HG02759 (cell line): ENCODE measurements at regions not wholly inside any gene's neighbourhood (a gene's known extent, or its start where the extent isn't known, plus 50 kb on each side); places are given as distances from the start of the nearest gene placed in this dataset.
"Not testable (repeated sequence)": the region's sequence is repeated elsewhere in the genome, so short reads cannot be mapped to it uniquely, and the experiment has no call there.

Experiments
- ATAC-seq: cut with Tn5 transposase; IDR thresholded peaks from one replicate; pipeline ENCODE4 v1.9.1; 2021; ENCODE audit warnings: mild to moderate bottlenecking, moderate library complexity; ENCODE audit not compliant: unreplicated experiment

DNA sequence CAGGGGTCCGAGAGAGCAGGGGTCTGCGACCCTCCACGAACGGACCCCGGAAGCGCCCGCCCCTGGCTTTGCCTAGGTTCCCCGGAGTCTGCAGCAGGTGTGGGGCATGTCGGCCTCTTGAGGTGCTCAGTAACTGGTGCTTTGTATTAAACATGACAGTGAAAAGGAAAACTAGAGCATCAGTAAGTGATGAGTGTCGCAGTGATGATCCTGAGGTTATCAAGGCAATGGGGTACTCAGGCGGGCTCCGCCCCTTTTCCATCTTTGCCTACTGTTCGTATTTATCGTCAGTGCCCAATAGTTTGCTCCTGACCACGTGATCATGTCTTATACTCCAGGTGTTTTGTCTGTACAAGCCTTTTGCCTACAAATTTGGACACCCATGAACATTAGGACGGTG lies 262.4 kb downstream of the ZNF37A start:
- ATAC-seq = peak; percentile 42

DNA sequence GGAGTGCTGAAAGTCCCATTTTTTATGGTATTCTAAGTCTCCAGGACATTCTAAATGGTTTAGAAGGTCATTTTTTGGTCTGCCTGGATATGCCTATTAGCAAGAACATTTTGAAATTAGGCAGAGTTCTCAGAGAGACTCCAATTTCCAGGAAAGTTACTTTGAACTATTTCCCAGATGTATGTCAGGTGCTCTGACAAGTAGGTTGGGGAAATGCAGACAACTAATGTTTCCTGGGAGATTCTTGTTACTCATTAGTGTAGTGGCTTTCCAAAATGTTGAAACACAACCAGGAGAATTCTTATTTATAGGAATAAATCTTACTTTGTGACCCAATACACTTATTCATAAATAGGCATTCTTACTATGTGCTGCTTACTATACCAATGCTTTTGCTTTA lies 268.4 kb downstream of the ZNF37A start:
- ATAC-seq = not testable (repeated sequence)

DNA sequence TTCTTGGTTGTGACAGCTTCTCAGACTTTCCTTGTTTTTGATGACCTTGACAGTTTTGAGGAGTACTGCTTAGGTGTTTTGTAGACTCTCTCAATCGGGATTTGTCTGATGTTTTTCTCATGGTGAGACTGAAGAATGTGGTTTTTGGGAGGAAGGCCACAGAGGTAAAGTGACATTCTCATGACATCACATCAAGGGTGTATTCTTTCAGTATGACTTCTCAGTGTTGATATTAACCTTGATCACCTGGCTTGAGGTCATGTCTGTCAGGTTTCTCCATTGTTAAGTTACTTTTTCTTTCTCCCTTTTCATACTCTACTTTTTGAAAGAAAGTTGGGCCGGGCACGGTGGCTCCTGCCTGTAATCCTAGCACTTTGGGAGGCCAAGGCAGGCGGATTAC lies 269.9 kb downstream of the ZNF37A start:
- not testable (repeated sequence) for ATAC-seq

DNA sequence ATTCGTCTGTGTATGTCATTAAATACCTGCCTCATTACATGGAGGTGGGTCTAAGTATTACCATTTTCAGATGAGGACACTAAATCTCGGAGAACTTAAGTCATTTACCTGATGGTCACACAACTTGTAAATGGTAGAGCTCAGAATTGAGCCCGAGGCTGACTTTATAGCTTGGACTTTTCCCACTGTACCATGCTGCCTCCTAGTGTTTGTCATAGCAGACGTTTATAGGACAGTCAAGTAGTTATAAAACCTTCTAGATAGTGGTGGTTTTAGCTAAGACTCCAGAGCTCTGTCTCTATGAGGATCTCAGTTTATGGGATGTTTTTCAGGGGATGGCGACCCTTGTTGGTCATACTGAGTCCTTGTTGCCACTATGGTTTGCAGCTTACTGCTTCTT lies 271.8 kb downstream of the ZNF37A start:
- ATAC-seq = not testable (repeated sequence)

DNA sequence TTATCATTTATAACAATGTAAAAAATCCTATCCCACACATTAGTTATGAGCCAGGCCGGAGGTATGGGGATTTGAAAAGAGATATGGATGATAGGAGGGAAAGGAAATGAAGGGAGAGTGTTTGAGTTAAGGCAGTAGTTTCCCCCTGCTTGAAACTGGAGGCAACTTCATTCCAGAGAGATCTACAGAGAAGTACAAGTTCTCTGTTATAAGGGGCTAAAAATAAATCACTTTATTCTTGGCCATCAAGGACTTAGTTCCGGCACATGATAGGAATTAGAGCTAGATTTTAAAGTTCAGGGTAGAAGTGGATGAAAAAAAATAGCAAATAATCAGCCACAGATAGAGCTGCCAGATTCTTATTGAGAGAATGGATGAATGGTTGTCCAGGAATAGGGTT lies 289.7 kb downstream of the ZNF37A start:
- not testable (repeated sequence) for ATAC-seq

DNA sequence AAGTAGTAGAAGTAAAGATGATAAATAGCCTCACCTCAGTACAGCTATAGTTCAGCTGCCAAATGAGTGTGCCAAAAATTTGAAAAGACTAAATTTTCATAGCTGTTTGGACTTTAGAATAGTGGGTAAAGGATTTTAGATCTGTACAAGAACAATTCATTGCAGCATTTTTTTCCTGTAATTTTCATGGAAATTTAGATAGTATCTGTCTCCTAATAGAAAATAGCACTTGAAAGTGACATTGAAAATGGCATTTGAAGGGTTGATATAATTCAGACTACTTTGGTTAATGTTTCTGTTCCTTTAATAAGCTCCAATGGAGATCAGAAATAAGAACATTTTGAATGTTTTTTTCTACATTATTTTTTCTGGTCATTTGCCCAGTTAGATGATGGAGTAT lies 292.7 kb downstream of the ZNF37A start:
- ATAC-seq = not testable (repeated sequence)

DNA sequence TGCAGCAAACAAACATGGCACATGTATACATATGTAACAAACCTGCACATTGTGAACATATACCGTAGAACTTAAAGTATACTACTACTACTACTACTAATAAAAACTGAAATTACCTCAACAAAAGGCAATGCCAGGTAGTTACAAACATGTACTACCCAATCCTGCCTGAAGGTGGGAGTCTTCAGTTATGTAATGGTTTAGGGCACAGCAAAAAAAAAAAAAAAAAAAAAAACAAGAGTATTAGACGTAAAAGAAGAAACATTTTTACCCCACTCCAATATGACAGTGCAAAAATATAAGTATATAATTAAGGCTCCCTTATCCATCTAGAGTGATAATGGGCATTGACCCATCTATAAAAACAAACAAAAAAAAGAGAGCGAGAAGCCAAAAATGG lies 296.6 kb downstream of the ZNF37A start:
- not testable (repeated sequence) for ATAC-seq

DNA sequence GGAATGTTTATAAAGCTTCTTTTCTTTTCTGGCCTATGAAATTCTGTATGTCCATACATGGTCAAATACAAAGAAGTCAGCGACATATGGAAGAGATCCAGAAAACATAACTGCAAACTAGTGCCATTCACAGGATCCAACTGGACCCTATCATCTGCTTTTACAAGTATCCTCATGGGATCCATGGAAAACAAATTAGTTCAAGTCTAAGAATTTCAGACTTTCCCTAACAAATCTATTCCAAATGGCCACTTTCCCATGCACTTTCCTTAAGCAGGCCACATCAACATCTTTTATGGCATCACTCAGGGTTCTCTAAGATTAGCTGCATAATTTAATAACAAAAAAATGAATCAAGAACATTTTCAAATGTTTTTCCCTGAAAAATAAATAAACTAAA lies 301.3 kb downstream of the ZNF37A start:
- not testable (repeated sequence) for ATAC-seq

DNA sequence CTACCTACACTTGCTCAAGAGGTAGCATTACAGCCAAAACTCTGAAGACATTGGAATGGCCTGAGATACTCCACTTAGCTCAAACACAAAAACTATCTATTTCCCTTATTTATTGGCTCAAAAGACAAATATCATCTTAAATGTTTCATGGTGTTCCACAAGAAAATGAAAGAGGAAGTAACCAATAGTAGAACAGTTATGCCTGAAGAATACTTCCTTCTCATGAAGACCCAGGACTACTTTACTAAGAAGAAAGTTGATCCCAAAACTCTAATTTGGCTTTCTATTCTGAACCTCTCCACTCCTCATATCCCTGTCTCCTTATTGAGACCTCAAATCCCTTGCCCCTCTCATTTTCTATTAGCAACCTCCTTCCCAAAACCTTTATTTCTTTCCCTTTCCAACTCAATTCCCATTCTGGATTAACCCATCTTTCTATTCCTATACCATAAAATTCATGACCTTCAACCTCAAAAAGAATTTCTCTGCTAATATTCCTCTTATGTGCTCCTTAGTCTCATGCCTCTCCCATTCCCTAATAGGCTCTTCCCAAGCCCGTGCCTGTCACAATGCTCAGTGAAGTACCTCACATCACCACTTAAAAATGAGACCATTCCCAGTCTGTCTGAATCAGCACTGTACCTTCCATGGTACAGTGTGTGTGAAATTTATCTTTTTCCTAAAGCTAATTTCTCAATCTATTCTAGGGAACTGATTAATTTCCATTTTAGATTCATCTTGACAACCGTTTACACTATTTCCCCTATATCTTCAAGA lies 302.2 kb downstream of the ZNF37A start:
- not testable (repeated sequence) for ATAC-seq

DNA sequence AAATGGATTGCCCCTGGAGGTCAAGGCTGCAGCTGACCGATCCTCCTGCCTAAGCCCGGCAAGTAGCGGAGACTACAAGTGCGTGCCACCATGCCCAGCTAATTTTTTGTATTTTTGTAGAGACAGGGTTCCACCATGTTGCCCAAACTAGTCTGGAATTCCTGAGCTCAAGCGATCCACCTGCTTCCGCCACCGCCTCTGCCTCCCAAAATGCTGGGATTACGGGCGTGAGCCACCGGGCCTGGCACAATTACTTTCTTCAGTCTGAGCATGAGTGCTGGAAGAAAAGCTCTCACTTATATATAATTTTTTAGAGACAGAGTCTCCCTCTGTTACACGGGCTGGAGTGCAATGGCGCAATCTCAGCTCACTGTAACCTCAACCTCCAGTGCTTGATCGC lies 307.4 kb downstream of the ZNF37A start:
- not testable (repeated sequence) for ATAC-seq

DNA sequence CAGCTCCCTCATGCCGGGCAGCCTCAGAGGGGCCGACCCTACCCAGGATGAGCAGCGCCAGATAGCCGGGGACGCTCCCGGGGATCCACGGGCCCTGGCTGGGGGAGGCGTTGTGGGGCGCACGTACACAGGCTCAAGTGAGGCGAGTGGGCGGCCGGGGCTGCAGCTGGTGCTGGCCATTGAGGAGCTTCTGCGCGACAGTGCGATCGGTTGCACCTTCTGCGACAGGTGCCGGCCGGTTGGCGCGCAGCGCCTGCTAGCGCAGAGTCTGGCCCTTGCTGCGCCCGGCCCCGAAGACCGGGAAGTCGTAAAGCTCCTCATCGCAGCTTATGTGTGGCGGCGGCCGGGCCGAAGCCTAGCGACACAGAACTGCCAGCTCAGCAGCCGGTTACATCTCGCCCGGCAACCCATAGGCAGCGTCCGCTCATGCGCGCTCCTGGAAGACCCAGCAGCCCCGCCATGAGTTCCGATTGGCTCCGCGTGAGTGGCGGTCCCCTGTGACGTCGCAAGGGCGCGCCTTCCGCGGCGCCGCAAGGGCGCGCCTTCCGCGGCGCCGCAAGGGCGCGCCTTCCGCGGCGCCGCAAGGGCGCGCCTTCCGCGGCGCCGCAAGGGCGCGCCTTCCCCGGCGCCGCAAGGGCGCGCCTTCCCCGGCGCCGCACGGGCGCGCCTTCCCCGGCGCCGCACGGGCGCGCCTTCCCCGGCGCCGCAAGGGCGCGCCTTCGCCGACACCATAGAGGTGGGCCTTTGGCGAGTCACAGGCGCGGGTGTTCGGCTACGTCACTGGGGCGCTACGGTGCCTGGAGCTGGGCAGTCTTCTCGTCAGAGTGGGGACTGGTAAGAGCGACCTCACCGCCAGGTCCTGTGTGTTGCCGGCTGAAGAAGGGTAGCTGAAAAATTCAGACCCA lies 308.6 kb downstream of the ZNF37A start:
- peak; percentile 98 for ATAC-seq

DNA sequence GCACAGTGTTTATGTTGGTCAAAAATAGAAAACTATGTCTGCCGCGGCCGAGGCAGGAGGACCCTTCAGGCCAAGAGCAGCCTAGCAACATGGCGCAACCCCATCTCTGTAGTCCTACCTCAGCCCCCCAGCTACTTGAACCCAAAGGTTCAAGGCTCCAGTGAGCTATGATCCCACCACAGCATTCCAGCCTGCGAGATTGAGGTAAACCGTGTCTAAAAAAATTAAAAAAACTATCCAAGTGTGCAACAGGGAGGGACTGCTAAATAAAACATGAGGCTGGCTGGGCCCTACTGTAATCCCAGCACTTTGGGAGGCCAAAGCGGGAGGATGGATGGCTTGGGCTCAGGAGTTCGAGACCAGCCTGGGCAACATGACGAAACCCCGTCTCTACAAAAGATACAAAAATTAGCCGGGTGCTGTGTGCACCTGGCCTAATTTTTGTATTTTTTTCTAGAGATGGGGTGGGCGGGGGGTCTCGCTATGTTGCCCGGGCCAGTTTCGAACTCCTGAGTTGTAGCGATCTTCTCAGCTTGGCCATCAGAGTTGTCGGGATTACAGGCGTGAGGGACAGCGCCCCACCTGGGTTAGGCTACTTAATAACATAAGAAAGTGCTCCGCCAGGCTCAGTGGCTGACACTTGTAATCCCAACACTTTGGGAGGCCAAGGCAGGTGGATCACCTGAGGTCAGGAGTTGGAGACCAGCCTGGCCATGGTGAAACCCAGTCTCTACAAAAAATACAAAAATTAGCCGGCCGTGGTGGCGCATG lies 309.4 kb downstream of the ZNF37A start:
- not testable (repeated sequence) for ATAC-seq

DNA sequence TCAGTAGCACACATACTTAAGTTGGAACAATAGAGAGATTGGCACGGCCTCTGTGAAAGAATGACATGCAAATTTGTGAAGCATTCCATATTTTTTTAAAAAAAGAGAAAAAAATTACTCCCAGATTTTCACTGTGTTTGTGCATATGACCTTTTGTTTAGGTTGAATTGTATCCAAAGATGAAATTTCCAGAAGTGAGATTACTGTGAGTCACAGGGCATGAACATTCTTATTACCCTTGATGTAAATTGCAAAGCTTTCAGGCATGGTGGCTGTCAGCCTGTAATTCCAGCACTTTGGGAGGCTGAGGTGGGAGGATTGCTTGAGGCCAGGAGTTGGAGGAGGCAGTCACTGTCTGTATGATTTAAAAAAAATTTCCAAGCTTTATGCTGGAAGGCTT lies 329.5 kb downstream of the ZNF37A start:
- not testable (repeated sequence) for ATAC-seq

DNA sequence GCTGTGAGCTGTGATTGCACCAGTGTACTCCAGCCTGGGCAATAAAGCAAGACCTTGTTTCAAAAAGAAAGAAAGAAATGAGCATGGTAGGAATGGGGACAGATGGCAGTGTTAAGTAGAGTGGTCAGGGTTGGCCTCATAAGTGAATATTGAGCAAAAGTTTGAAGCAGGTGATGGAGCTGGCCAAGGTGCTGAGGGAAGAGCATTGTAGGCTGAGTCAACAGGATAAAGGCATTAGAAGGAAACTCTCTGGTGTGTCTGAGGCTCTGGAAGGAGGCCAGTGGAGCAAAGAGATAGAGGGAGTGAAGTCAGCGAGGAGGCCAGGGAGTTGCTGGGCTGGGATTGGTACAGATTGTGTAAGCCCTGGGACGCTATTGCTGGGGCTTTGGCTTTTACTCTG lies 336.1 kb downstream of the ZNF37A start:
- not testable (repeated sequence) for ATAC-seq

DNA sequence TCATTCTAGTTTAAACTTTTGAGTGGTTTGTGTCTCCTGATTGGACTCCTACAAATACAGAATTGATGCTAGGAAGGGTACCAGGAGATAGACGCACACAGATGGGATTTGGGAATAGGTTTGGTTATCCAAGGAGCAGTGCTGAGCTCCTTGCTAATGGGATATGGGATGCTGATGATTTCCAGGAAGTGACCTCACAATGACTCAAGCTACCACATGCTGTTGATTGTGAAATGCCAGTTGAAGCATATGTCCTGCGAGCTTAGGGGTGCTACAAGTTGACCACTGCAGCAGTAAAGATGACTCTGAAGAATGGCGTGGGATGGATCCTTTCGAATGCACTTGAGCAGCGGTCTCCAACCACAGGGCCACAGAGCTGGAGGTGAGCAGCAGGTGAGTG lies 343.2 kb downstream of the ZNF37A start:
- not testable (repeated sequence) for ATAC-seq

DNA sequence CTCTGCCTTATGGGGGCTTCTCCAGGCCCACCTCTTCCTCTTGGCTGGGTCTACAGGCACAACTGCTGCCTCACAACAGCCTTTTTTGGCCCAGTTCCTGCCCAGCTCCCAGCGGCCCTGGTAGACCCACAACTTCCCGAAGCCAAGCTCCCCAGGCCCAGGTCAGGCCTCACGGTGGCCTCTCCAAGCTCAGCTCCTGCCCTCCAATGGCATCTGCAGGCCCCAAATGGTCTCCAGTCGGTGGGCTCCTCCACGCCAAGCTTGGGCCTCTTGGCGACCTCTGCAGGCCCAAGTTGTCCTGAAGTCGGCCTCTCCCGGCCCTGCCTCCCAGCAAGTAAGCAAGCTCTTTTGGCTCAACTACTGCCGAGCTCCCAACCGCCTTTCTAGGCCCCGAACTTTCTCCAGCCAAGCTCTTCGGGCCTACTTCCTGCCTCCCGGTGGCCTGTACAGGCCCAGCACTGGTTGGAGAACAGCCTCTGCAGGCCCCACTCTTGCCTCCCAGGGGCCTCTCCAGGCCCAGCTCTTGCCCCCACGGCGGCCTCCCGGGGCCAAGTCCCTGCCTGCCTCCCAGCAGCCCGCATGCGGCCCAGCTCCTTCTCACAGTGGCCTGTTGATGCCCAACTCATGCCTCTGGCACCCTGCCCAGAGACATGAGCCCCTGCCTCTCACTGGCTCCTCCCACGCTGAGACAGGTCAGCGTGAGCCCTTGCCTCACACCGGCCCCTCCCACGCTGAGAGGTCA lies 354.6 kb downstream of the ZNF37A start:
- ATAC-seq = not testable (repeated sequence)

DNA sequence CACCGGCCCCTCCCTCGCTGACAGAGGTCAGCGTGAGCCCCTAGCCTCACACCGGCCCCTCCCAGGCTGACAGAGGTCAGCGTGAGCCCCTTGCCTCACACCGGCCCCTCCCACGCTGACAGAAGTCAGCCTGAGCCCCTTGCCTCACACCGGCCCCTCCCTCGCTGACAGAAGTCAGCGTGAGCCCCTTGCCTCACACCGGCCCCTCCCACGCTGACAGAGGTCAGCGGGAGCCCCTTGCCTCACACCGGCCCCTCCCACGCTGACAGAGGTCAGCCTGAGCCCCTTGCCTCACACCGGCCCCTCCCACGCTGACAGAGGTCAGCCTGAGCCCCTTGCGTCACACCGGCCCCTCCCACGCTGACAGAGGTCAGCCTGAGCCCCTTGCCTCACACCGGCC lies 355.5 kb downstream of the ZNF37A start:
- ATAC-seq = not testable (repeated sequence)

DNA sequence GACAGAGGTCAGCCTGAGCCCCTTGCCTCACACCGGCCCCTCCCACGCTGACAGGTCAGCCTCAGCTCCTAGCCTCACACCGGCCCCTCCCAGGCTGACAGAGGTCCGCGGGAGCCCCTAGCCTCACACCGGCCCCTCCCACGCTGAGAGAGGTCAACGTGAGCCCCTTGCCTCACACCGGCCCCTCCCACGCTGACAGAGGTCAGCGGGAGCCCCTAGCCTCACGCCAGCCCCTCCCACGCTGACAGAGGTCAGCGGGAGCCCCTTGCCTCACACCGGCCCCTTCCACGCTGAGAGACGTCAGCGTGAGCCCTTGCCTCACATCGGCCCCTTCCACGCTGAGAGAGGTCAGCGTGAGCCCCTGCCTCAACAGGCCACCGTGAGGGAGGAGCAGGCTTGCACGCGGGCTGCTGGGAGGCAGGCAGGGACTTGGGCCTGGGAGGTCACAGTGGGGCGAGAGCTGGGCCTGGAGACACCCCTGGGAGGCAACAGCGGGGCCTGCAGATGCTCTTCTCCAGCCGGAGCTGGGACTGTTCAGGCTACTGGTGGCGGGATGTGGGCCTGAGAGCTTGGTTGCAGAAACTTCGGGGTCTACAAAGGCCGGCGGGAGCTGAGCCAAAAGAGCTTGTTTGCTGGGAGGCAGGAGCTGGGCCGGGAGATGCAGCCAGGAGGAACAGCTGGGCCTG lies 356.4 kb downstream of the ZNF37A start:
- ATAC-seq = not testable (repeated sequence)

DNA sequence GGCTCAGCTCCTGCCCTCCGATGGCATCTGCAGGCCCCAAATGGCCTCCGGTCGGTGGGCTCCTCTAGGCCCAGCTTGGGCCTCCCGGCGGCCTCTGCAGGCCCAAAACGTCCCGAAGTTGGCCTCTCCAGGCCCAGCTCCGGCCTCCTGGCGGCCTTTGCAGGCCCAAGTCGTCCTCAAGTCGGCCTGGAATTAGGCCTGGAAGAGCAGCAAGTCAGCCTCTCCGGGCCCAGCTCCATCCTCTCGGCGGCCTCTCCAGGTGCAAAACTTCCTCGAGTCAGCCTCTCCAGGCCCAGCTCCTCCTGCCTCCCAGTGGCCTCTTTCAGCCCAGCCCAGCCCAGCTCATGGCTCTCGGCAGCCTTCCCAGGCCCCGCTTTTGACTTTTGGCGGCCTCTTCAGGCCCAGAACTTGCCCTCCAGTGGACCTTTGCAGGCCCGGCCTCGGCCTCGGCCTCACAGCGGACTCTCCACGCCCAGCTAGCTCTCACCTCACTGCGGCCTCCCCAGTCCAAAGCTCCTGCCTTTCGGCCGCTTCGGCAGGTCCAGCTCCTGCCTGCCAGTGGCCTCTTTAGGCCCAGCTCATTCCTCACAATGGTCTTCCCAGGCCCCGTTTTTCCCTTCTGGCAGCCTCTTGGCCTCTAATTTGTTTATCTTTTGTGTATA lies 357.3 kb downstream of the ZNF37A start:
- not testable (repeated sequence) for ATAC-seq
